Endodermal cell (in vitro differentiated cells): ENCODE measurements at regions not wholly inside any gene's neighbourhood (a gene's known extent, or its start where the extent isn't known, plus 50 kb on each side); places are given as distances from the start of the nearest gene placed in this dataset.

Source experiments
- DNase-seq: peaks from one replicate; pipeline ENCODE4 v3.0.0-alpha.2; 2017
- H3K27ac ChIP-seq: 2 replicates; pipeline ENCODE4 v1.5.1; 2013; ENCODE audit warnings: mild to moderate bottlenecking, low read depth, low read length, moderate library complexity
- H3K27me3 ChIP-seq: 2 replicates; pipeline ENCODE4 v1.6.1; 2013; ENCODE audit warnings: mild to moderate bottlenecking, low read length, moderate library complexity; ENCODE audit not compliant: insufficient read depth, control insufficient read depth, poor library complexity, severe bottlenecking
- H3K36me3 ChIP-seq: 2 replicates; pipeline ENCODE4 v1.7.0; 2013; ENCODE audit warnings: mild to moderate bottlenecking, low read length, moderate library complexity; ENCODE audit not compliant: control insufficient read depth, insufficient read depth
- H3K4me1 ChIP-seq: one replicate; pipeline ENCODE4 v1.7.0; 2013; ENCODE audit warnings: low read length; ENCODE audit not compliant: control insufficient read depth, insufficient read depth
- H3K4me3 ChIP-seq: 2 replicates; pipeline ENCODE4 v1.5.1; 2013; ENCODE audit warnings: mild to moderate bottlenecking, low read length, moderate library complexity
- H3K9ac ChIP-seq: 2 replicates; pipeline ENCODE4 v1.6.1; 2013; ENCODE audit warnings: mild to moderate bottlenecking, low read length, moderate library complexity; ENCODE audit not compliant: poor library complexity, severe bottlenecking; ENCODE audit errors: extremely low read depth
- H3K9me3 ChIP-seq: 2 replicates; pipeline ENCODE4 v1.6.1; 2013; ENCODE audit warnings: mild to moderate bottlenecking, low read length, moderate library complexity; ENCODE audit not compliant: control insufficient read depth
- H3K27ac Mint-ChIP-seq: 2 replicates; pipeline ENCODE4 v1.8.0; 2020; ENCODE audit warnings: mixed read lengths
- H3K27me3 Mint-ChIP-seq: 2 replicates; pipeline ENCODE4 v1.8.0; 2021; ENCODE audit warnings: mild to moderate bottlenecking, mixed read lengths; ENCODE audit not compliant: insufficient read depth
- H3K36me3 Mint-ChIP-seq: 2 replicates; pipeline ENCODE4 v1.8.0; 2020; ENCODE audit warnings: low read depth, mixed read lengths
- H3K4me1 Mint-ChIP-seq: 2 replicates; pipeline ENCODE4 v1.8.0; 2020; ENCODE audit warnings: mixed read lengths
- H3K4me3 Mint-ChIP-seq: 2 replicates; pipeline ENCODE4 v1.8.0; 2020; ENCODE audit warnings: mild to moderate bottlenecking, moderate library complexity, mixed read lengths
- H3K9me3 Mint-ChIP-seq: 2 replicates; pipeline ENCODE4 v1.8.0; 2020; ENCODE audit warnings: mild to moderate bottlenecking, mixed read lengths
- WGBS, 2 experiments: methylation state at CpG; one replicate each; pipeline versions ENCODE4 v1.1.5 to v1.1.7; 2013; ENCODE audit warnings: missing lambda C conversion rate in 2 of 2, mixed read lengths in 1 of 2; ENCODE audit not compliant: insufficient coverage in 1 of 2, insufficient read length in 1 of 2; 5-methylcytosine and 5-hydroxymethylcytosine counted together
- TF ChIP-seq, protein P1 (sequence below): fragments of 200-600 bp; sonication (generic); conservative IDR thresholded peaks from 2 replicates; pipeline ENCODE4 v1.5.0; 2021; ENCODE audit warnings: antibody characterized with exemption, mild to moderate bottlenecking

DNA sequence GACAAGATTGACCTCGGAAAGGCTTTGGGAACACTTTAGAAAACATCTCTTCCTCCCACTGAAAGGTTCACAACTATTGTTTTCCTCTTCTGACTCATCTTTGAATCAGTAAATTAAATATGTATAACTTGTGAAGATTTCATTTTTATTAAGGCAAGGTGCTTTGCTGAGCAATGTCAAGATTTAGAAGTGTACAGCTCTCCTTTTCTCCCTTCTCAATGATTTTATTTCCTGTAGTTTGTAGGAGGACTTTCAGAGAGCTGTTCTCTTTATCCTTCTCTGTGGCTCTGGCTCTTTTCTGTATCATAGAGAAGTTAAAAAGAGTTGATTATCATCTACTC lies 594.2 kb downstream of the METTL15 start:
- Histone ChIP-seq H3K9me3 (no peaks in the 10 kb centered on the region), H3K4me1 (no peaks in the 10 kb centered on the region), H3K36me3 (no peaks in the 10 kb centered on the region), H3K27ac (no peak overlapping the region), H3K4me3 (no peak overlapping the region), H3K9ac (no peak overlapping the region), H3K27me3 (no peaks in the 10 kb centered on the region)
- Mint-ChIP-seq H3K4me1 (peaks cover 12% of the 10 kb centered on the region), H3K9me3 (no peaks in the 10 kb centered on the region), H3K4me3 (no peak overlapping the region), H3K36me3 (no peaks in the 10 kb centered on the region), H3K27me3 (peaks cover 21% of the 10 kb centered on the region), H3K27ac (no peak overlapping the region)
- WGBS, 2 experiments: 85% methylated on average over 1 of the region's 1 CpG; no CpG with 5 or more reads in 1 of the 2 experiments
- DNase-seq: no peak
- TF ChIP-seq, protein P1, sequence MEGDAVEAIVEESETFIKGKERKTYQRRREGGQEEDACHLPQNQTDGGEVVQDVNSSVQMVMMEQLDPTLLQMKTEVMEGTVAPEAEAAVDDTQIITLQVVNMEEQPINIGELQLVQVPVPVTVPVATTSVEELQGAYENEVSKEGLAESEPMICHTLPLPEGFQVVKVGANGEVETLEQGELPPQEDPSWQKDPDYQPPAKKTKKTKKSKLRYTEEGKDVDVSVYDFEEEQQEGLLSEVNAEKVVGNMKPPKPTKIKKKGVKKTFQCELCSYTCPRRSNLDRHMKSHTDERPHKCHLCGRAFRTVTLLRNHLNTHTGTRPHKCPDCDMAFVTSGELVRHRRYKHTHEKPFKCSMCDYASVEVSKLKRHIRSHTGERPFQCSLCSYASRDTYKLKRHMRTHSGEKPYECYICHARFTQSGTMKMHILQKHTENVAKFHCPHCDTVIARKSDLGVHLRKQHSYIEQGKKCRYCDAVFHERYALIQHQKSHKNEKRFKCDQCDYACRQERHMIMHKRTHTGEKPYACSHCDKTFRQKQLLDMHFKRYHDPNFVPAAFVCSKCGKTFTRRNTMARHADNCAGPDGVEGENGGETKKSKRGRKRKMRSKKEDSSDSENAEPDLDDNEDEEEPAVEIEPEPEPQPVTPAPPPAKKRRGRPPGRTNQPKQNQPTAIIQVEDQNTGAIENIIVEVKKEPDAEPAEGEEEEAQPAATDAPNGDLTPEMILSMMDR: no peak

DNA sequence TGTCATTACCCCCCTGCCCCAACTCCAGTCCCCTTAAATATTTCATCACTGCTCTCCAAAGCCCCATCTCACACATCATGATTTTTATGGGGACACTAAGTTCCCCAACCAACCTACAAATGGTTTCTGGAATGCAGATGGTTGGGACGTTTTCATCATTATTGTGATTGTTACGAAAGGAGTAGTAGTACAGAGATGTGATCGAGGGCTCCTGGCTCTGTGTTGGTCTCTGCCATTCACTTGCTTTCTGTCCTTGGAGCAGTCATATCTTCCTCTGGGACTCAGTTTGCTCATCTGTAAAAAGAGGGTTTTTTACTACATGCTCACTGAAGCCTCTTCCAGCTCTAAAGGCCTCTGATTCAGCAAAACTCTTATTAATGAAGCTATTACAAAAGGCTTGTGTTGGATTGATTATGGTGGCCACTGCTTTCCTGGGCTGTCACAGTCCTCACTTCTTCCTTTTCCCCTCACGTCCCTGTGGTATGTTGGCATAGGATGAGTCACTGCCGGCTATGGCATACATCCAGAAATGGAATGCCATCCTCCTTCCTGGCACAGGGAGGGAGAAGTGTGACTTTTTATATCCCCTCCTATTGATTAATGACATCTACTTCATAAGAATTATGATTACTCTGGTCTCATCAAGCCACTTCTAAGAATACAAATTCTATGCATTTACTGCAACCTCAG lies 593.7 kb downstream of the METTL15 start:
- H3K9ac ChIP-seq: no peak overlapping the region
- no peak overlapping the region for H3K4me3 ChIP-seq
- DNase-seq: no peak
- TF ChIP-seq, protein P1: no peak
- no peaks in the 10 kb centered on the region for H3K36me3 ChIP-seq
- 91 to 100% methylated on average over 1 to 5 of the region's 5 CpGs for WGBS, 2 experiments
- H3K27ac ChIP-seq: no peak overlapping the region
- Mint-ChIP-seq H3K9me3 (no peaks in the 10 kb centered on the region), H3K4me1 (peaks cover 12% of the 10 kb centered on the region), H3K27me3 (peaks cover 21% of the 10 kb centered on the region), H3K4me3 (no peak overlapping the region), H3K36me3 (no peaks in the 10 kb centered on the region), H3K27ac (no peak overlapping the region)
- H3K9me3 ChIP-seq: no peaks in the 10 kb centered on the region
- H3K4me1 ChIP-seq: no peaks in the 10 kb centered on the region
- no peaks in the 10 kb centered on the region for H3K27me3 ChIP-seq

DNA sequence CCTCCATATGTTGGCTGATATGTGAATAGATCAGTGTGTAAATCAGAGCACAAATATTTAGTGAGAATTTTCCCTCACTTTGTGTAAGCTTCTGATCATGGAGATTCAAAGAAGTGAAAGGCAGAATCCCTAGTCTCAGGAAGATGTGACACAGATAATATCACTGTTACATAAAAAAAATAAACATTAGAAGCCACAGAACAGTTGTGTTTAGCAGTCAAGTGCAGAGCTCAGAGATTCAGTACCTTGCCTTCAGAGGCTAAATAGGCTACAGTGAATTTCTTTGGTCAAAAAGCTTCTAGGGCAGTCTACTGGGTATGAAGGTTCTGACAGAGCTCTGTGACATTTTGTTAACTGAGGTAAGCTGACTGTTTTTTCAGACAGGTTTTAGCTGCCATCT lies 591.5 kb downstream of the METTL15 start:
- H3K36me3 ChIP-seq: no peaks in the 10 kb centered on the region
- Mint-ChIP-seq H3K4me3 (no peak overlapping the region), H3K9me3 (no peaks in the 10 kb centered on the region), H3K27me3 (peaks cover 23% of the 10 kb centered on the region), H3K4me1 (peaks cover 14% of the 10 kb centered on the region), H3K27ac (no peak overlapping the region), H3K36me3 (no peaks in the 10 kb centered on the region)
- no peak overlapping the region for H3K4me3 ChIP-seq
- TF ChIP-seq, protein P1: no peak
- H3K9me3 ChIP-seq: no peaks in the 10 kb centered on the region
- H3K4me1 ChIP-seq: no peaks in the 10 kb centered on the region
- no peak overlapping the region for H3K27ac ChIP-seq
- no peaks in the 10 kb centered on the region for H3K27me3 ChIP-seq
- H3K9ac ChIP-seq: no peak overlapping the region
- DNase-seq: no peak
